ENCODE measurements at regions not wholly inside any gene's neighbourhood (a gene's known extent, or its start where the extent isn't known, plus 50 kb on each side); places are given as distances from the start of the nearest gene placed in this dataset.

DNA sequence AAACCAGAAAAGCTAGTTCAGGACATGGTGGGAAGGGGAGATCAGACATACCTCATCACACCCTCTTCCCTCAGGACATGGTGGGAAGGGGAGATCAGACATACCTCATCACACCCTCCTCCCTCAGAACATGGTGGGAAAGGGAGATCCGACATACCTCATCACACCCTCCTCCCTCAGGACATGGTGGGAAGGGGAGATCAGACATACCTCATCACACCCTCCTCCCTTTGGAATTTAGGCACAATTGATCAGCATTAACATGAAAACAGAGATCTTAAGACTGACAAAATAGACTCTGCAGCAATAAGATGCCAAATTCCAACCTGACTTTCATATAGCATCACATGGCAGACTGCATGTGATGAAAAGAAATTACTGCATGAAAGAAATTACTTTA is 412.7 kb upstream of the ZNF717 start:
- no peaks in the 10 kb centered on the region for H3K36me3 ChIP-seq (ENCODE audit: control insufficient read depth, insufficient read depth, low read length, severe bottlenecking)
- H3K9me3 ChIP-seq (ENCODE audit: control insufficient read depth, low read length), result no peaks in the 10 kb centered on the region
- no peak for DNase-seq (ENCODE audit: low read depth)
- peaks cover 11% of the 10 kb centered on the region for H3K4me1 ChIP-seq (ENCODE audit: control insufficient read depth, insufficient read depth, low read length)
- H3K27me3 ChIP-seq (replicated peaks; ENCODE audit: control insufficient read depth, insufficient read depth, low read length), result no peaks in the 10 kb centered on the region
- no peak overlapping the region for H3K4me3 ChIP-seq (ENCODE audit: low read length)
- no peak overlapping the region for H3K9ac ChIP-seq (ENCODE audit: low read length)

DNA sequence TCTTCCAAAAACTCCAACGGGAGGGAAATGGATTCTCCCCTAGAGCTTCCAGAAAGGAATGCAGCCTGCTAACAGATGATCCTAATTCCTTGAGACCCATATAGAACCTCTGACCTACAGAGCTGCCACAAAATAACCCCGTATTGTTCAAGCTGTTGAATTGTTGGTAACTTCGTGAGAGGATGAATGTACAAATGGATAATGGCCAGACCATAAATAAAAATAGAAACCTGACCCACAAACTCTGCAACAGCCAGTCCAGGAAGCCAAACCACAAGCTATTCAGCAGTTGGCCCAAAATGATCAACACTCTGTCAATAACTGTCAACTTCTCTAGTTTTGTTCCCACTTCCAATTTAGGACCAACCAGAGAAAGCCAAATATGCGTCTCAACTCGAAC is 414.0 kb upstream of the ZNF717 start:
- Histone ChIP-seq H3K9ac (ENCODE audit: low read length) (no peak overlapping the region), H3K4me1 (ENCODE audit: control insufficient read depth, insufficient read depth, low read length) (peaks cover 11% of the 10 kb centered on the region), H3K27me3 (replicated peaks; ENCODE audit: control insufficient read depth, insufficient read depth, low read length) (no peaks in the 10 kb centered on the region), H3K36me3 (ENCODE audit: control insufficient read depth, insufficient read depth, low read length, severe bottlenecking) (no peaks in the 10 kb centered on the region), H3K4me3 (ENCODE audit: low read length) (no peak overlapping the region), H3K9me3 (ENCODE audit: control insufficient read depth, low read length) (no peaks in the 10 kb centered on the region)
- peak; percentile 6 for DNase-seq (ENCODE audit: low read depth)

DNA sequence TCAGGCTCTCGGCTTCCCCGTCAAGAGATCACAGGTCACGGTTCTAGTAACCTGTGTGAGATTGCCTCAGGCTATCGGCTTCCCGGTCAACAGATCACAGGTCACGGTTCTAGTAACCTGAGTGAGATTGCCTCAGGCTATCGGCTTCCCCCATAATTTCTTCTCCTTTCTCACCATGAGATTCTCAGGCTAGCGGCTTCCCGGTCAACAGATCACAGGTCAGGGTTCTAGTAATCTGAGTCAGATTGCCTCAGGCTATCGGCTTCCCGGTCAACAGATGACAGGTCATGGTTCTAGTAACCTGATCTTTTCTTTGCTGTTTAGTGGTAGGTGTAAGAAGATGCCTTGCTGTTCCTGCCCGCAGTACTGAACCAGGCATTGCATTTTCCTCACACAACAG is 418.2 kb upstream of the ZNF717 start:
- H3K9me3 ChIP-seq (ENCODE audit: control insufficient read depth, low read length), result no peaks in the 10 kb centered on the region
- H3K9ac ChIP-seq (ENCODE audit: low read length), result no peak overlapping the region
- no peak for DNase-seq (ENCODE audit: low read depth)
- H3K27me3 ChIP-seq (replicated peaks; ENCODE audit: control insufficient read depth, insufficient read depth, low read length), result no peaks in the 10 kb centered on the region
- H3K36me3 ChIP-seq (ENCODE audit: control insufficient read depth, insufficient read depth, low read length, severe bottlenecking), result no peaks in the 10 kb centered on the region
- H3K4me3 ChIP-seq (ENCODE audit: low read length), result no peak overlapping the region
- H3K4me1 ChIP-seq (ENCODE audit: control insufficient read depth, insufficient read depth, low read length), result peaks cover 9% of the 10 kb centered on the region

DNA sequence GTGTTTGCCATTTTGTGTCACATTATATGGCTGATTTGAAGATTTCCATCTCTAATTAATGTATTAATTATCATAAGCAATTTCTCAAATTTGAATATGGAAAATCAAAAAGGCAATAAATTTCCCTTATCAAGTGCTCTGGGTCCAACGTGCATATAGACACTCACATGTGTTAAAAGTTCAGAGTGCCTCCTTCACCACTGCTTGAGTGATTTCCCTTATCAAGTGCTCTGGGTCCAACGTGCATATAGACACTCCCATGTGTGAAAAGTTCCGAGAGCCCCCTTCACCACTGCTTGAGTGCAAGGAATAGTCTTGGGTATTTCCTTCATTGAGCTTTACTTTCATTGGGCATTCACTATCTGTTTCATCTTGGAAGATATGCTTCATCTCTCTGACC is 421.0 kb upstream of the ZNF717 start:
- H3K36me3 ChIP-seq (ENCODE audit: control insufficient read depth, insufficient read depth, low read length, severe bottlenecking), result no peaks in the 10 kb centered on the region
- no peaks in the 10 kb centered on the region for H3K27me3 ChIP-seq (replicated peaks; ENCODE audit: control insufficient read depth, insufficient read depth, low read length)
- no peaks in the 10 kb centered on the region for H3K9me3 ChIP-seq (ENCODE audit: control insufficient read depth, low read length)
- DNase-seq (ENCODE audit: low read depth), result no peak
- H3K4me1 ChIP-seq (ENCODE audit: control insufficient read depth, insufficient read depth, low read length), result no peaks in the 10 kb centered on the region
- H3K9ac ChIP-seq (ENCODE audit: low read length), result no peak overlapping the region
- H3K4me3 ChIP-seq (ENCODE audit: low read length), result no peak overlapping the region

DNA sequence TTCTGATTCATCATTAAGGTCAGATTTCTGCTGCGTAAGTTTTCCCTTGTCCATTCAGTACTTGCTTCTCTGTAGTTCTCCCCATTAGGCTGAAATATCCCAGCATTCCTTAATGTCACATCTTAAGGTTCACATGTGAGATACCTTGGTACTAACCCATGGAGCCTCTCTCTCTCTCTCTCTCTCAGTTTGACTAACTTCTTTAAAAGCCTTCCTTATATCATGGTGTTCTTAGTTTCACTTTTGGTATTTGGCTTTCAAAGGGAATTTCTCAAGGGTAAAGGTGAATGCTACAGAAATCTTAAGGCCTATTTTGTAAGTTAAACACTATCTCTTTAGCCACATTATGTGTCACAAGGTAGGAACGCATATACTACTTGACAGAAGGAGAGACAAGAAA is 427.3 kb upstream of the ZNF717 start:
- Histone ChIP-seq H3K4me1 (ENCODE audit: control insufficient read depth, insufficient read depth, low read length) (no peaks in the 10 kb centered on the region), H3K9me3 (ENCODE audit: control insufficient read depth, low read length) (no peaks in the 10 kb centered on the region), H3K4me3 (ENCODE audit: low read length) (no peak overlapping the region), H3K9ac (ENCODE audit: low read length) (no peak overlapping the region), H3K27me3 (replicated peaks; ENCODE audit: control insufficient read depth, insufficient read depth, low read length) (no peaks in the 10 kb centered on the region), H3K36me3 (ENCODE audit: control insufficient read depth, insufficient read depth, low read length, severe bottlenecking) (no peaks in the 10 kb centered on the region)
- no peak for DNase-seq (ENCODE audit: low read depth)

DNA sequence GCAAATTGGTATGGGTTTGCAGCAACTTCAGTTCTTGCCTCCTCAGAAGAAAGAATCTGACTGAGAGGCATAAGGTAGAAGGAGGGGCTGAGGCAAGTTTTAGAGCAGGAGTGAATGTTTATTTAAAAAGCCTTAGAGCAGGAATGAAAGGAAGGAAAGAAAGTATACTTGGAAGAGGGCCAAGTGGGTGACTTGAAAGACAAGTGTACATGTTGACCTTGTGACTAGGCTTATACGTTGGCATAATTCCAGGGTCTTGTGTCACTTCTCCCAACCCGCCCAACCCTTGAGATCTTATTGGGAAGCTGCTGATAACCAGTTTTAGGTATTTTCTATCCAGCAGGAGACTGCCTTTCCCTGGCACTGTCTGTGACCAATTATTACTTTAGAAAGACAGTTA is 436.9 kb upstream of the ZNF717 start:
- Histone ChIP-seq H3K36me3 (ENCODE audit: control insufficient read depth, insufficient read depth, low read length, severe bottlenecking) (no peaks in the 10 kb centered on the region), H3K9ac (ENCODE audit: low read length) (no peak overlapping the region), H3K4me1 (ENCODE audit: control insufficient read depth, insufficient read depth, low read length) (no peaks in the 10 kb centered on the region), H3K9me3 (ENCODE audit: control insufficient read depth, low read length) (no peaks in the 10 kb centered on the region), H3K4me3 (ENCODE audit: low read length) (no peak overlapping the region), H3K27me3 (replicated peaks; ENCODE audit: control insufficient read depth, insufficient read depth, low read length) (no peaks in the 10 kb centered on the region)
- peak; percentile 15 for DNase-seq (ENCODE audit: low read depth)

DNA sequence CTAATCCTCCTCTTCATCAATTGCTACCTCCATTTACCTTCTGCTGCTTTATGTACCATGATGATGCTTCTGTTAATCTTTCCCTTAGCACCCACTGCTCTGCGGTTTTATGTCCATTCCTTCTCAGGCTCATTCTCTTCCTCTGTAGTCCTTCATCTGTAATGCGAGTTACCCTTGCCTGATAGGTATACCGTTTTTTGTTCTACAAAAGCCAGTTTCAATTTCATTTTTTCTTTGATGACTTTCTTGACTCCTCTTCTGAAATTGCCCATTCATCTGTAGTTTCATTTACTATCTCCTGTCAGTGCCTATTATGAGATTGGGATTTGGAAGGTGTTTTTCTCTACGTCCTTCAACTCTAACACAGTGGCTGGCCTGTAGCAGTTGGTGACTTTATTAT is 445.9 kb upstream of the ZNF717 start:
- Histone ChIP-seq H3K4me1 (ENCODE audit: control insufficient read depth, insufficient read depth, low read length) (no peaks in the 10 kb centered on the region), H3K27me3 (replicated peaks; ENCODE audit: control insufficient read depth, insufficient read depth, low read length) (no peaks in the 10 kb centered on the region), H3K4me3 (ENCODE audit: low read length) (no peak overlapping the region), H3K36me3 (ENCODE audit: control insufficient read depth, insufficient read depth, low read length, severe bottlenecking) (no peaks in the 10 kb centered on the region), H3K9ac (ENCODE audit: low read length) (no peak overlapping the region), H3K9me3 (ENCODE audit: control insufficient read depth, low read length) (no peaks in the 10 kb centered on the region)
- no peak for DNase-seq (ENCODE audit: low read depth)

DNA sequence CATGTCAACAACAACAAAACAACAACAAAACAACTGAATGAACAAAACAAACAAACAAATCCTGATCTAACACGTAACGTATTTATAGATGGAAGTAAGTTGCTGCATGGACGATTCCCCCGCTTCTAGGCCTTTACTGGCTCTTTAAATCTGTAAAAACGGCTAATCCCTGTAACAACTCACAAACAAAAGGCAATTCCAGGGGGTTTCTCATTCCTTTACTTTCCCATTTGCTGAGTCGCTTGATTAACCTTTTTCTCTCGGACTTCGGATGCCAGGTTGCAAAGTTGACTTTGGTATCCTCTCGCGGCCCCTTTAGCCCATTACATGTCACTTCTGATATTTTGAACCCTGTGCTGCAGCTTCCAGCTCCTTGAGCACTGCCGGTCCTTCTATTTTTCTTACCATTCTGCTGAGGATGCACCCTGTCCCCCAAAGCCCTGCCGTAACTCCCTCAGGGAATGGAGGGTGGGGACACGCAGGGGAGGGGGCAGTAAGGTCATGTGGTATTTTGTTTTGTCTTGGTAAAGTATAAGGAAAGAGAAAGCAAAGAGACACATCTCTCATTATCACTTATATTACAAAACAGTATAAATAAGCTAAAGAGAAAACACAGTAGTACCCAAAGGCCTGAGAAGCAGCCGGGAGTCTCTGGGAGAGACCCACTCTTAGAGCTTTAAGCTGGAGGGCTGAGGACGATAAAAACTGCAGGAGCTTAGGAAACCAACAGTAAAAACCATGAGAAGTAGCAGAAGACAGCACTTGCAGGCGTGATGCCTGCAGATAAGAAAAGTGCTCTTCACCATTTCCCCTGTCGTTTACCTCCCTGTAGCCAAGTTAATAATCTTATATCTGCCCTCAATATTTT is 457.8 kb upstream of the ZNF717 start:
- Histone ChIP-seq H3K27me3 (replicated peaks; ENCODE audit: control insufficient read depth, insufficient read depth, low read length) (no peaks in the 10 kb centered on the region), H3K4me3 (ENCODE audit: low read length) (no peak overlapping the region)
- no peak for DNase-seq (ENCODE audit: low read depth)

DNA sequence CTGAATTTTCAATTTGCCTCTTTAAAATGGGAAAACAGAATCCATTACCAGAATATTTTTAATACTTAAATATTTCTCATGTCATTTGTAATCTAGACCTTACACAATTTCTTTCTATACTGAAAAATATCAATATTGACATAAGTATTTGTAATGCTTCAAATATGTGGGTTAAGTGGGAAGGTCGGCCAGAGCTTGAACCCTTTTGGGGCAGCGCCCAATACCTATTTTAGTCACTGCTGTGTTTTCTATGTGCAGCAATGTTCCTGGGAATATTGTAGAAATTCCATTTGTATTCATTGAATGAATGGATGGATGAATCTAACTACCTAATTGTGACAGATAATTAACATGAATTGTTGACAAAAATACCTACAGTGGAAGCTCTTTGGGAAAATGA is 459.7 kb upstream of the ZNF717 start:
- Histone ChIP-seq H3K4me1 (ENCODE audit: control insufficient read depth, insufficient read depth, low read length) (no peaks in the 10 kb centered on the region), H3K27me3 (replicated peaks; ENCODE audit: control insufficient read depth, insufficient read depth, low read length) (no peaks in the 10 kb centered on the region), H3K9me3 (ENCODE audit: control insufficient read depth, low read length) (no peaks in the 10 kb centered on the region), H3K4me3 (ENCODE audit: low read length) (no peak overlapping the region), H3K36me3 (ENCODE audit: control insufficient read depth, insufficient read depth, low read length, severe bottlenecking) (no peaks in the 10 kb centered on the region), H3K9ac (ENCODE audit: low read length) (no peak overlapping the region)
- no peak for DNase-seq (ENCODE audit: low read depth)

More for the DNA sequence above, 457.8 kb upstream of the ZNF717 start:
- Histone ChIP-seq H3K4me1 (ENCODE audit: control insufficient read depth, insufficient read depth, low read length) (no peaks in the 10 kb centered on the region), H3K9me3 (ENCODE audit: control insufficient read depth, low read length) (no peaks in the 10 kb centered on the region), H3K9ac (ENCODE audit: low read length) (no peak overlapping the region), H3K36me3 (ENCODE audit: control insufficient read depth, insufficient read depth, low read length, severe bottlenecking) (no peaks in the 10 kb centered on the region)

DNA sequence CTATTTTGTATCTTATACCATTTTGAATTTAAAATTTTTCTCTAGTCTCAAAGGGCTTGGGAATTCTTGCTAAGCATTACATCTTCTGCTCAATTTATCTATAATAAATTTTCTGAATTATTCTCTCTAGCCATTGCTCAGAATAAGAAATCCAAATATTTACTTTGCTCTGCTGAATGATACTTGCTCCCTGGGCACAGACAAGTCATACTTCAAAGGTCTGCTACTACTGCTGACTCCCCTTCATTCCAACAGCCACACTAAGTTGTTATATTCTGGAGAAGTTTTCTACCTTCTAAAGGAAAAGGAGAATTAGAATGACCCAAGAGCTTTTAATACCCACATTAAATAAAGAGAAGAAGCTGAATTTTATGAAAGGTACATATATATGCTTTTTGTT is 460.3 kb upstream of the ZNF717 start:
- Histone ChIP-seq H3K9ac (ENCODE audit: low read length) (no peak overlapping the region), H3K4me3 (ENCODE audit: low read length) (no peak overlapping the region)
- DNase-seq (ENCODE audit: low read depth), result no peak

DNA sequence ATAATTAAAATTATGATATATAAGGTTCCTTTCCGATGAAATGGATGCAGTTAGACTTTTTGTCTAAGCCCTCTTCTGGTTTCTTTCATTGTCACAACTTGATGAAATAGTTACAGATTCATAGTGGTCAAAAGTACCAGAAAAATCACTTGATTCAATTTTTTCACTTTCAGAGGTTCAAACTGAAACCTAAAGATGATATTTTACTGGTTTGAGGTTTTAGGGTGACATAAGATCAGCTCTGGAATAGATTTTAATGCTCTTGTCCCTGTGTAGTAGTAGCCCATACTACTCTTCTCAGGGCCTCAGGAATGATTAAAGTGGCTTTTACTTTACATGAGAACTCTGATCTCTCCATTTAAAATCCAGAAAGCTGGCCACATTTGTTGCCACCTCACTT is 479.1 kb upstream of the ZNF717 start:
- no peak overlapping the region for H3K4me3 ChIP-seq (ENCODE audit: low read length)
- H3K4me1 ChIP-seq (ENCODE audit: control insufficient read depth, insufficient read depth, low read length), result no peaks in the 10 kb centered on the region
- no peaks in the 10 kb centered on the region for H3K9me3 ChIP-seq (ENCODE audit: control insufficient read depth, low read length)
- H3K27me3 ChIP-seq (replicated peaks; ENCODE audit: control insufficient read depth, insufficient read depth, low read length), result no peaks in the 10 kb centered on the region
- H3K9ac ChIP-seq (ENCODE audit: low read length), result no peak overlapping the region
- H3K36me3 ChIP-seq (ENCODE audit: control insufficient read depth, insufficient read depth, low read length, severe bottlenecking), result no peaks in the 10 kb centered on the region
- no peak for DNase-seq (ENCODE audit: low read depth)

More for the DNA sequence above, 460.3 kb upstream of the ZNF717 start:
- no peaks in the 10 kb centered on the region for H3K27me3 ChIP-seq (replicated peaks; ENCODE audit: control insufficient read depth, insufficient read depth, low read length)
- H3K4me1 ChIP-seq (ENCODE audit: control insufficient read depth, insufficient read depth, low read length), result no peaks in the 10 kb centered on the region
- H3K36me3 ChIP-seq (ENCODE audit: control insufficient read depth, insufficient read depth, low read length, severe bottlenecking), result no peaks in the 10 kb centered on the region
- no peaks in the 10 kb centered on the region for H3K9me3 ChIP-seq (ENCODE audit: control insufficient read depth, low read length)

DNA sequence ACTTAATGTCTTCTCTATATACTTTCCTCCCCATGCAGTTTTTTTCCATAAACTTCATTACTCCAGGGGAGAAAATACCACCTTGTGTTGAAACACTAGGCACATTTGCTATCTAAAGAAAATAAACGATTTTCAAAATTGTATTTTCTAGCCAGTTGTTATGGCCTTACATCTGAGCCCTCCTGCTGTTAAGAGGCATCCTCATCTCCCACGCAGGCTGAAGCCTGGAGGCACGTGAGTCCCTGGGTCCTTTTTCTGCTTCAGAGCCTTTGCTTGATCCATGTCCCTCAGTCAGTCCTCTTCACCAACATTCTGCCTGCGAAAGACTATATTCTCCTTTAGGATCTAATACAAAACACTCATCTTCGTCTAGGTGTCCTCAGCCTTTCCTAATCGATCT is 479.6 kb upstream of the ZNF717 start:
- no peak overlapping the region for H3K9ac ChIP-seq (ENCODE audit: low read length)
- H3K36me3 ChIP-seq (ENCODE audit: control insufficient read depth, insufficient read depth, low read length, severe bottlenecking), result no peaks in the 10 kb centered on the region
- H3K27me3 ChIP-seq (replicated peaks; ENCODE audit: control insufficient read depth, insufficient read depth, low read length), result no peaks in the 10 kb centered on the region
- no peak overlapping the region for H3K4me3 ChIP-seq (ENCODE audit: low read length)
- DNase-seq (ENCODE audit: low read depth), result no peak
- H3K9me3 ChIP-seq (ENCODE audit: control insufficient read depth, low read length), result no peaks in the 10 kb centered on the region
- no peaks in the 10 kb centered on the region for H3K4me1 ChIP-seq (ENCODE audit: control insufficient read depth, insufficient read depth, low read length)
